NCI-H774 (cell line): ENCODE measurements at regions not wholly inside any gene's neighbourhood (a gene's known extent, or its start where the extent isn't known, plus 50 kb on each side); places are given as distances from the start of the nearest gene placed in this dataset.

Experiments
- DNase-seq: peaks from one replicate; lab custom pipeline; 2025; lab: John Stamatoyannopoulos, UW

- DNase-seq = no peak
These were observed 55.2 kb downstream of the TTC32 start for GRCh38 chr2:19846567-19846966.

GRCh38 chr2:19846030-19846429 is 55.8 kb downstream of the TTC32 start:
- no peak for DNase-seq

- no peak for DNase-seq
These were observed 56.4 kb downstream of the TTC32 start for GRCh38 chr2:19845323-19845920.

GRCh38 chr2:19844750-19845149 is 57.0 kb downstream of the TTC32 start:
- no peak for DNase-seq

- DNase-seq = no peak
These were observed 57.7 kb downstream of the TTC32 start for GRCh38 chr2:19843992-19844515.

GRCh38 chr2:19841918-19842693 is 59.7 kb downstream of the TTC32 start:
- DNase-seq = no peak

- no peak for DNase-seq
These were observed 62.3 kb downstream of the TTC32 start for GRCh38 chr2:19839438-19839837.

- DNase-seq = no peak
These were observed 63.2 kb downstream of the TTC32 start for GRCh38 chr2:19838616-19839015.

GRCh38 chr2:19837235-19837766 is 64.5 kb downstream of the TTC32 start:
- DNase-seq = no peak

- DNase-seq = no peak
These were observed 66.0 kb downstream of the TTC32 start for GRCh38 chr2:19835781-19836281.

- no peak for DNase-seq
These were observed 67.8 kb downstream of the TTC32 start for GRCh38 chr2:19833978-19834377.

- DNase-seq = no peak
These were observed 72.1 kb downstream of the TTC32 start for GRCh38 chr2:19829672-19830071.

- DNase-seq = no peak
These were observed 74.9 kb downstream of the TTC32 start for GRCh38 chr2:19826874-19827273.

- DNase-seq = no peak
These were observed 78.3 kb downstream of the TTC32 start for GRCh38 chr2:19823507-19823906.

- no peak for DNase-seq
These were observed 82.4 kb downstream of the TTC32 start for GRCh38 chr2:19819097-19820065.

- DNase-seq = no peak
These were observed 83.2 kb downstream of the TTC32 start for GRCh38 chr2:19818543-19818942.

GRCh38 chr2:19818039-19818438 is 83.7 kb downstream of the TTC32 start:
- no peak for DNase-seq

- DNase-seq = no peak
These were observed 86.0 kb downstream of the TTC32 start for GRCh38 chr2:19815746-19816145.

- DNase-seq = no peak
These were observed 89.6 kb downstream of the TTC32 start for GRCh38 chr2:19812166-19812565.

- no peak for DNase-seq
These were observed 90.6 kb downstream of the TTC32 start for GRCh38 chr2:19811186-19811585.

GRCh38 chr2:19810637-19811036 is 91.1 kb downstream of the TTC32 start:
- DNase-seq = no peak

GRCh38 chr2:19810148-19810547 is 91.6 kb downstream of the TTC32 start:
- no peak for DNase-seq
